AG10803 (cell line): ENCODE measurements at regions not wholly inside any gene's neighbourhood (a gene's known extent, or its start where the extent isn't known, plus 50 kb on each side); places are given as distances from the start of the nearest gene placed in this dataset.

Source experiments
- DNase-seq: peaks from one replicate; pipeline ENCODE4 v3.0.0; 2010; ENCODE audit warnings: low read depth
- H3K4me3 ChIP-seq: 2 replicates; pipeline ENCODE4 v1.5.1; 2011; ENCODE audit warnings: mild to moderate bottlenecking, low read length, control low read depth
- CTCF ChIP-seq: conservative IDR thresholded peaks from 2 replicates; pipeline ENCODE4 v1.5.1; 2011; ENCODE audit warnings: mild to moderate bottlenecking, low read length, control low read depth, inconsistent platforms

DNA sequence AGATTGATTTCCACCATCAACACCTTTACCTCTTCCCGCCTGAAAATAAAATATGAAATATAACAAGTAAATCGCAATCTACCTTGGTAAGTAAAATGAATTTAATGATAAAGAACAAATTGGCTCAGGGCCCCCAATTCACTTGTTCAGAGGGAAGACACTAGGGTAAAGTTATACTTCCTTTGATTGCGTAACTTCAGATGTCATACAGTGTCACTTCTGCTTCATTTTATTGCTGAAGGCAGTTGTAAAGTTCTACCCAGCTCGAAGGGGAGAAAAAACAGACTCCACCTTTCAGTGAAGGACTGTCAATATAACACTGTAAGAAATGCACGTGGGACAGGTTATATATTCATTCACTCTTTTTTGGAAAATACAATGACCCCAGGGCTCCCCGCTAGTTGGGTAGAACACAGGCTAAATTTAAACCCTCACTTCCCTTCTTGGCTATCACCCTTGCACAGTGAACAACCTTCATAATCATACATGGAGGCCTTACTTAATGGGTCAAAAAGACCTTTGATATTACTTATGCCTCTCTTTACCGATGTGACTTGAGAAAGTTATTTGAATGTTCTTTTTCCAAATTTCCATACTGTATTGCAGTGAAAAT, 848.8 kb downstream of the MAT2B start:
- DNase-seq, result no peak
- H3K4me3 ChIP-seq, result no peak overlapping the region
- TF ChIP-seq CTCF, result no peak

GRCh38 chr5:164355267-164355830, 849.9 kb downstream of the MAT2B start:
- H3K4me3 ChIP-seq, result no peak overlapping the region
- no peak for TF ChIP-seq CTCF
- no peak for DNase-seq

- no peak overlapping the region for H3K4me3 ChIP-seq
- DNase-seq, result no peak
- no peak for TF ChIP-seq CTCF
Measured at GRCh38 chr5:164356790-164357189, 851.4 kb downstream of the MAT2B start.

DNA sequence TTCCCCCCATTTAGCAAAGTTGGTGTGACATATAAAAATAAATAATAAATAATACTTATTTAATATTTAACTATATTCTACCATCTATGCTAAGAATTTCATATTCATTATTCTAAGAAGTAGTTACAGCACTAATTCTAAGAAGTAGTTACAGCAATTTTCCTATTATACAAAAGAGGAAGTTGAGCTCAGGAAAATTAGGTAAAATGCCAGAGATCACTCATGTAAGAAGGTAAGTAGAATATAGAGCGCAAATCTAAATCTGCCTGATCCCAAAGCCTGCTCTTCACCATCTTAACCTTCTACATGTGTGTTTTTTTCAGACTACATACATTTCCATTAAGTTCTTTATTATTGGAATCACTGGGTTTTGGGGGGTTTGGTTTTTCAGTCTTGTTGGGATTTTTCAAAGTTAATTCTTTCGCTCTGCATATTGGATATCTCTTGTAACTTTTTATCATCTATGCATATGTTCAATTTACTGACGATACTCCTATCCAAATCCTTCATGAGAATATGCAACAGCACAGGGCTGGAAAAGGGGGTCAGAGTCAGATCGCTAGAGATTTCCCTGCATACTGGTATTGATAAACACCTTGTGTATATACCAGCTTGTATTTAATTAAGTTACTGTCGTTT, 852.1 kb downstream of the MAT2B start:
- no peak overlapping the region for H3K4me3 ChIP-seq
- no peak for DNase-seq
- no peak for TF ChIP-seq CTCF

GRCh38 chr5:164358531-164359259, 853.3 kb downstream of the MAT2B start:
- peak; percentile 37 for DNase-seq
- TF ChIP-seq CTCF, result no peak
- H3K4me3 ChIP-seq, result no peak overlapping the region

- H3K4me3 ChIP-seq, result no peak overlapping the region
- no peak for TF ChIP-seq CTCF
- DNase-seq, result no peak
Measured at GRCh38 chr5:164359260-164360255, 854.1 kb downstream of the MAT2B start.
